Omental fat pad (tissue), 3 donors: ENCODE measurements at regions not wholly inside any gene's neighbourhood (a gene's known extent, or its start where the extent isn't known, plus 50 kb on each side); places are given as distances from the start of the nearest gene placed in this dataset.
"Not testable (repeated sequence)": the region's sequence is repeated elsewhere in the genome, so short reads cannot be mapped to it uniquely, and the experiment has no call there.

ENCODE experiments used
- ATAC-seq: fragments of 150-250 bp; one replicate; pipeline ENCODE4 v1.9.1; 2016; ENCODE audit warnings: mild to moderate bottlenecking, moderate library complexity; ENCODE audit not compliant: low FRiP score
- DNase-seq: peaks from one replicate; pipeline ENCODE4 v3.0.0-alpha.2; 2019; ENCODE audit warnings: low spot score
- CTCF ChIP-seq, 3 donors: fragments of 450-650 bp; IDR thresholded peaks; one replicate each; pipeline ENCODE4 v1.5.1; 2016 to 2017; ENCODE audit warnings: antibody characterized with exemption in 3 of 3, mild to moderate bottlenecking in 3 of 3, moderate library complexity in 2 of 3

DNA sequence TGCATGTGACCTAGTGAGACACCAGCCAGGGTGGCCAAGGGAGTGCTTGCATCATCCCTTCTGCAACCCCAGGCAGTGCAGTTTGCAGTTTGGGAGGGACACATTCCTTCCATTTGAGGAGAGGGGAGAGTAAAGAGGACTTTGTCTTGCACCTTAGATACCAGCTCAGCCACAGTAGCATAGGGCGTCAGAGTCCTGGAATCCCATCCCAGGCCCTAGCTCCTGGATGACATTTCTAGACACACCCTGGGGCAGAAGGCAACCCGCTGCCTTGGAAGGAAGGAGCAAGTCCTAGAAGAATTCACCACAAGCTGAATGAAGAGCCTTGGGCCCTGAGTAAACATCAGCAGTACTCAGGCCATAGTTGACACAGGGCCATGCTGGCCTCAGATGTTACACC, 680.4 kb upstream of the IMPG1 start:
- DNase-seq (no peak), ATAC-seq (no peak)
- TF ChIP-seq CTCF (IDR thresholded peaks at IDR 0.05), result no peak

DNA sequence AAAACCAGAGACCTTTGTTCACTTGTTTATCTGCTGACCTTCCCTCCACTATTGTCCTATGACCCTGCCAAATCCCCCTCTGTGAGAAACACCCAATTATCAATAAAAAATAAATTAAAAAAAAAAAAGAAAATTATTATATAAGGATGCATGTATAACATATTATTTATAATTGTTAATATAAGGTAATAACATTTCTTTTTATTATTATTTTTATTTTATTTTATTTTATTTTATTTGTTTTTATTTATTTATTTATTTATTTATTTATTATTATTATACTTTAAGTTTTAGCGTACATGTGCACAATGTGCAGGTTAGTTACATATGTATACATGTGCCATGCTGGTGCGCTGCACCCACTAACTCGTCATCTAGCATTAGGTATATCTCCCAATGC, 672.9 kb upstream of the IMPG1 start:
- not testable (repeated sequence) for DNase-seq, ATAC-seq

GRCh38 chr6:76744151-76744720, 671.8 kb upstream of the IMPG1 start:
- not testable (repeated sequence) for DNase-seq, ATAC-seq

- no peak for TF ChIP-seq CTCF (IDR thresholded peaks at IDR 0.05)
- ATAC-seq (no peak), DNase-seq (no peak)
These were observed 670.5 kb upstream of the IMPG1 start for GRCh38 chr6:76742919-76743318.

GRCh38 chr6:76719449-76719848, 647.0 kb upstream of the IMPG1 start:
- TF ChIP-seq CTCF (IDR thresholded peaks at IDR 0.05), result no peak
- no peak for ATAC-seq

DNA sequence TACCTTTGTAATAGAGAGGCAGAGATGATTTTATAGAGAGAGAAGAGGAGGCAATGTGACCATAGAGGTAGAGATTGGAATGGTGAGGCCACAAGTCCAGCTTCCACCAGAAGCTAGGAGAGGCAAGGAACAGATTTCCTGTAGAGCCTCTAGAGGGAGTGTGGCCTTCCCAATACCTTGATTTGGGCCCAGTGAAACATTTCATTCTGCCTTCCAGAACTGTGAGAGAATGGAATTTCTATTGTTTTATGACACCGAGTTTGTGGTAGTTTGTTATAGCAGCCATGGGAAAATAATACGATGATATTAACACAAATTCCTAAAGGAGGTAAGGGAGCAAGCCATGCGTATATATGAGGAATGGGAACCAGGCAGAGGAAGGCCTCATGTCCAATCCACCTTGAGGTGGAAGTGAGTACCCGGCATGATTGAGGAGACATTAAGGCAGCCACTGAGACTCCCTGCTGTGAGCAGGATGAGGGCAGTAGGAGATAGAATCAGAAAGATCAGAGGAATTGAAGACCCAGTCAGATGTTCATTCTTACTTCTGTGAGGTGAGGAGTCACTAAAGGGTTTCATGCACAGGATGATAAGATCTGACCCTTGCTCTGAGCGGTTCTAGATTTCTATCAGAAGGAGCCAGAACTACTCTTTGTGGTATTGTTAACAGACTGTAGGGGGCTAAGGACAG, 636.3 kb upstream of the IMPG1 start:
- DNase-seq (no peak), ATAC-seq (no peak)
- no peak for TF ChIP-seq CTCF (IDR thresholded peaks at IDR 0.05)

More at GRCh38 chr6:76719449-76719848, 647.0 kb upstream of the IMPG1 start:
- no peak for DNase-seq

- DNase-seq (no peak), ATAC-seq (no peak)
- TF ChIP-seq CTCF (IDR thresholded peaks at IDR 0.05), result no peak
These were observed 635.2 kb upstream of the IMPG1 start for GRCh38 chr6:76707630-76708029.

DNA sequence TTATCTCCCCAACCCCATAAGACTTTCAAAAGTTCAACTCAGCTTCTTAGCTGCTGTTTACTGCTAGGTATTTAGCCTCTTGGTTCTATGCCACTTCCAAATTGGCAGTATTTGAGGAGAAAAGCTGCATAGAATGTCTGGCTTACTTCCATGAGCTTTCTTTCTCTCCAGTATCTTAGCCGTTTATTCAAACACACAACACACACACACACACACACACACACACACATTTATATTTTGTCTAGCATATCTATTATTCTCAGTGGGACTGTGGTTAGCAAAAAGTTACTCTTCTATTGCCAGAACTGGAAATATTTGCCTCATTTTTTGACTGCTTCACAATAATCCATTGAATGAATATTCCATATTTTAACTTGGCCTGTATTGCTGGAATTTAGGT, 634.2 kb upstream of the IMPG1 start:
- DNase-seq, result no peak
- no peak for TF ChIP-seq CTCF (IDR thresholded peaks at IDR 0.05)
- ATAC-seq, result no peak
